IgD-negative memory B cell (primary cell): ENCODE measurements at regions not wholly inside any gene's neighbourhood (a gene's known extent, or its start where the extent isn't known, plus 50 kb on each side); places are given as distances from the start of the nearest gene placed in this dataset.
"Not testable (repeated sequence)": the region's sequence is repeated elsewhere in the genome, so short reads cannot be mapped to it uniquely, and the experiment has no call there.

ENCODE experiments used
- H3K27ac Mint-ChIP-seq, 3 donors: one replicate each; pipeline ENCODE4 v1.8.0; 2020 to 2022; ENCODE audit warnings: mild to moderate bottlenecking in 3 of 3, mixed read lengths in 3 of 3, moderate library complexity in 1 of 3
- H3K27me3 Mint-ChIP-seq: one replicate; pipeline ENCODE4 v1.8.0; 2021; ENCODE audit warnings: mixed read lengths
- H3K36me3 Mint-ChIP-seq: one replicate; pipeline ENCODE4 v1.8.0; 2020; ENCODE audit warnings: mild to moderate bottlenecking, mixed read lengths
- H3K4me1 Mint-ChIP-seq, 3 donors: one replicate each; pipeline ENCODE4 v1.8.0; 2020 to 2022; ENCODE audit warnings: mixed read lengths in 3 of 3, mild to moderate bottlenecking in 1 of 3
- H3K4me3 Mint-ChIP-seq, 4 donors: one replicate each; pipeline ENCODE4 v1.8.0; 2020 to 2022; ENCODE audit warnings: mild to moderate bottlenecking in 4 of 4, mixed read lengths in 4 of 4, moderate library complexity in 3 of 4
- H3K9me3 Mint-ChIP-seq, 3 donors: one replicate each; pipeline ENCODE4 v1.8.0; 2020 to 2021; ENCODE audit warnings: mixed read lengths in 3 of 3, mild to moderate bottlenecking in 1 of 3

- no peak overlapping the region for H3K27ac Mint-ChIP-seq
- H3K4me1 Mint-ChIP-seq: peaks cover 0 to 4% (median 2%) of the 10 kb centered on the region in 3 donors
- no peaks in the 10 kb centered on the region for H3K9me3 Mint-ChIP-seq
- H3K27me3 Mint-ChIP-seq: peaks cover 9% of the 10 kb centered on the region
- no peaks in the 10 kb centered on the region for H3K36me3 Mint-ChIP-seq
- no peak overlapping the region for H3K4me3 Mint-ChIP-seq
Observed at GRCh38 chr9:33623658-33624586, 99.9 kb downstream of the ANKRD18B start.

GRCh38 chr9:33628318-33628717 is 104.3 kb downstream of the ANKRD18B start:
- H3K27me3 Mint-ChIP-seq: peaks cover 13% of the 10 kb centered on the region
- H3K4me1 Mint-ChIP-seq, H3K4me3 Mint-ChIP-seq, H3K9me3 Mint-ChIP-seq, H3K27ac Mint-ChIP-seq, H3K36me3 Mint-ChIP-seq: not testable (repeated sequence)

- Mint-ChIP-seq H3K4me3 (no peak overlapping the region), H3K4me1 (peaks cover 0 to 3% (median under 1%) of the 10 kb centered on the region in 3 donors), H3K27me3 (peaks cover 12% of the 10 kb centered on the region), H3K27ac (no peak overlapping the region), H3K9me3 (no peaks in the 10 kb centered on the region), H3K36me3 (no peaks in the 10 kb centered on the region)
Observed at GRCh38 chr9:33628865-33629410, 104.9 kb downstream of the ANKRD18B start.

GRCh38 chr9:33633636-33634035 is 109.6 kb downstream of the ANKRD18B start:
- H3K4me3 Mint-ChIP-seq: no peak overlapping the region
- H3K27ac Mint-ChIP-seq: peak overlapping the region in 1 of 3 donors; percentile 4
- no peaks in the 10 kb centered on the region for H3K4me1 Mint-ChIP-seq
- H3K9me3 Mint-ChIP-seq: no peaks in the 10 kb centered on the region
- H3K36me3 Mint-ChIP-seq: no peaks in the 10 kb centered on the region
- H3K27me3 Mint-ChIP-seq: peaks cover 22% of the 10 kb centered on the region

- Mint-ChIP-seq H3K27me3 (peaks cover 31% of the 10 kb centered on the region), H3K36me3 (no peaks in the 10 kb centered on the region), H3K27ac (no peak overlapping the region), H3K4me1 (no peaks in the 10 kb centered on the region), H3K9me3 (no peaks in the 10 kb centered on the region), H3K4me3 (no peak overlapping the region)
Observed at GRCh38 chr9:33637881-33638280, 113.8 kb downstream of the ANKRD18B start.

- Mint-ChIP-seq H3K4me3 (no peak overlapping the region), H3K27ac (no peak overlapping the region), H3K27me3 (peaks cover 34% of the 10 kb centered on the region), H3K9me3 (no peaks in the 10 kb centered on the region), H3K4me1 (no peaks in the 10 kb centered on the region), H3K36me3 (no peaks in the 10 kb centered on the region)
Observed at GRCh38 chr9:33638391-33638915, 114.4 kb downstream of the ANKRD18B start.

GRCh38 chr9:33645706-33646105 is 121.7 kb downstream of the ANKRD18B start:
- no peak overlapping the region for H3K4me3 Mint-ChIP-seq
- H3K9me3 Mint-ChIP-seq: peaks cover 0 to 5% (median 5%) of the 10 kb centered on the region in 3 donors
- no peak overlapping the region for H3K27ac Mint-ChIP-seq
- no peaks in the 10 kb centered on the region for H3K4me1 Mint-ChIP-seq
- H3K36me3 Mint-ChIP-seq: no peaks in the 10 kb centered on the region
- peaks cover 13% of the 10 kb centered on the region for H3K27me3 Mint-ChIP-seq

- Mint-ChIP-seq H3K4me1 (no peaks in the 10 kb centered on the region), H3K27me3 (peaks cover 10% of the 10 kb centered on the region), H3K27ac (no peak overlapping the region), H3K9me3 (no peaks in the 10 kb centered on the region), H3K36me3 (no peaks in the 10 kb centered on the region), H3K4me3 (no peak overlapping the region)
Observed at GRCh38 chr9:33649463-33649862, 125.4 kb downstream of the ANKRD18B start.

GRCh38 chr9:33651125-33651524 is 127.1 kb downstream of the ANKRD18B start:
- Mint-ChIP-seq H3K36me3 (no peaks in the 10 kb centered on the region), H3K9me3 (no peaks in the 10 kb centered on the region)

GRCh38 chr9:33659921-33660320 is 135.4 kb upstream of the PRSS3 start:
- Mint-ChIP-seq H3K4me1 (no peaks in the 10 kb centered on the region), H3K4me3 (no peak overlapping the region), H3K36me3 (no peaks in the 10 kb centered on the region), H3K9me3 (no peaks in the 10 kb centered on the region), H3K27ac (no peak overlapping the region), H3K27me3 (peaks cover 4% of the 10 kb centered on the region)

More at GRCh38 chr9:33651125-33651524, 127.1 kb downstream of the ANKRD18B start:
- Mint-ChIP-seq H3K4me1 (no peaks in the 10 kb centered on the region), H3K27me3 (peaks cover 12% of the 10 kb centered on the region), H3K27ac (no peak overlapping the region), H3K4me3 (no peak overlapping the region)

- H3K27ac Mint-ChIP-seq: no peak overlapping the region
- H3K4me1 Mint-ChIP-seq: no peaks in the 10 kb centered on the region
- no peaks in the 10 kb centered on the region for H3K36me3 Mint-ChIP-seq
- no peaks in the 10 kb centered on the region for H3K27me3 Mint-ChIP-seq
- no peaks in the 10 kb centered on the region for H3K9me3 Mint-ChIP-seq
- H3K4me3 Mint-ChIP-seq: no peak overlapping the region
Observed at GRCh38 chr9:33660772-33661171, 134.6 kb upstream of the PRSS3 start.

- H3K4me3 Mint-ChIP-seq: no peak overlapping the region
- no peak overlapping the region for H3K27ac Mint-ChIP-seq
- H3K9me3 Mint-ChIP-seq: no peaks in the 10 kb centered on the region
- peaks cover 3% of the 10 kb centered on the region for H3K27me3 Mint-ChIP-seq
- H3K4me1 Mint-ChIP-seq: no peaks in the 10 kb centered on the region
- H3K36me3 Mint-ChIP-seq: no peaks in the 10 kb centered on the region
Observed at GRCh38 chr9:33661176-33661575, 134.2 kb upstream of the PRSS3 start.

- H3K4me1 Mint-ChIP-seq: no peaks in the 10 kb centered on the region
- H3K36me3 Mint-ChIP-seq: no peaks in the 10 kb centered on the region
- H3K27ac Mint-ChIP-seq: no peak overlapping the region
- H3K4me3 Mint-ChIP-seq: no peak overlapping the region
- H3K27me3 Mint-ChIP-seq: peaks cover 4% of the 10 kb centered on the region
- no peaks in the 10 kb centered on the region for H3K9me3 Mint-ChIP-seq
Observed at GRCh38 chr9:33662871-33663270, 132.5 kb upstream of the PRSS3 start.

GRCh38 chr9:33676194-33676745 is 119.1 kb upstream of the PRSS3 start:
- Mint-ChIP-seq H3K27me3 (peaks cover 48% of the 10 kb centered on the region), H3K4me1 (peaks cover 4 to 11% (median 8%) of the 10 kb centered on the region in 3 donors), H3K9me3 (peaks cover 5 to 12% (median 8%) of the 10 kb centered on the region in 3 donors), H3K4me3 (peak overlapping the region; percentile 63 to 92 (median 76))
- not testable (repeated sequence) for H3K36me3 Mint-ChIP-seq, H3K27ac Mint-ChIP-seq

- Mint-ChIP-seq H3K36me3 (no peaks in the 10 kb centered on the region), H3K4me3 (peak overlapping the region; percentile 85 to 97 (median 90)), H3K9me3 (peaks cover 2 to 7% (median 3%) of the 10 kb centered on the region in 3 donors), H3K4me1 (peaks cover 4 to 11% (median 8%) of the 10 kb centered on the region in 3 donors), H3K27me3 (peaks cover 41% of the 10 kb centered on the region), H3K27ac (peak overlapping the region in 1 of 3 donors; percentile 36)
Observed at GRCh38 chr9:33676746-33677505, 118.4 kb upstream of the PRSS3 start.
